Right atrium auricular region (tissue), 2 donors: ENCODE measurements at regions not wholly inside any gene's neighbourhood (a gene's known extent, or its start where the extent isn't known, plus 50 kb on each side); places are given as distances from the start of the nearest gene placed in this dataset.
"Not testable (repeated sequence)": the region's sequence is repeated elsewhere in the genome, so short reads cannot be mapped to it uniquely, and the experiment has no call there.

Experiments
- DNase-seq: peaks from one replicate; pipeline ENCODE4 v3.0.0-alpha.2; 2019; ENCODE audit warnings: low spot score
- H3K27ac ChIP-seq, 2 donors: fragments of 200-600 bp; sonication (generic); 1 replicate in 1 of 2; 2 replicates in 1 of 2; pipeline ENCODE4 v1.5.1; 2016 to 2019
- H3K27me3 ChIP-seq, 2 donors: fragments of 200-600 bp; sonication (generic); one replicate each; pipeline versions ENCODE4 v1.5.1 to v1.6.0; 2017 to 2019
- H3K36me3 ChIP-seq: fragments of 200-600 bp; sonication (generic); one replicate; pipeline ENCODE4 v1.5.1; 2016
- H3K4me1 ChIP-seq, 2 donors: fragments of 200-600 bp; sonication (generic); one replicate each; pipeline versions ENCODE4 v1.5.1 to v1.6.0; 2017 to 2019
- H3K4me3 ChIP-seq, 2 donors: fragments of 200-600 bp; sonication (generic); 1 replicate in 1 of 2; 2 replicates in 1 of 2; pipeline ENCODE4 v1.5.1; 2017 to 2019; ENCODE audit warnings: mild to moderate bottlenecking in 1 of 2, moderate library complexity in 1 of 2
- H3K9me3 ChIP-seq, 2 donors: fragments of 200-600 bp; sonication (generic); one replicate each; pipeline ENCODE4 v1.5.1; 2019
- CTCF ChIP-seq, 2 donors: fragments of 200-600 bp; sonication (generic); IDR thresholded peaks; one replicate each; pipeline ENCODE4 v1.5.1; 2019; ENCODE audit warnings: antibody characterized with exemption in 2 of 2

GRCh38 chr6:1445650-1446330 is 56.4 kb downstream of the FOXF2 start:
- Histone ChIP-seq H3K9me3 (peaks cover 0 to 5% of the 10 kb centered on the region in 2 donors), H3K27ac (no peak overlapping the region), H3K36me3 (no peaks in the 10 kb centered on the region), H3K4me1 (no peaks in the 10 kb centered on the region), H3K4me3 (no peak overlapping the region), H3K27me3 (no peaks in the 10 kb centered on the region)
- no peak for DNase-seq
- TF ChIP-seq CTCF (IDR thresholded peaks at IDR 0.05): no peak

GRCh38 chr6:1449896-1450295 is 60.5 kb downstream of the FOXF2 start:
- Histone ChIP-seq H3K9me3 (peaks cover 0 to 21% of the 10 kb centered on the region in 2 donors), H3K27ac (no peak overlapping the region), H3K4me3 (no peak overlapping the region), H3K27me3 (no peaks in the 10 kb centered on the region), H3K36me3 (no peaks in the 10 kb centered on the region), H3K4me1 (no peaks in the 10 kb centered on the region)
- TF ChIP-seq CTCF (IDR thresholded peaks at IDR 0.05): no peak
- no peak for DNase-seq

- no peak for TF ChIP-seq CTCF (IDR thresholded peaks at IDR 0.05)
- DNase-seq: no peak
- H3K4me1 ChIP-seq: no peaks in the 10 kb centered on the region
- H3K4me3 ChIP-seq: no peak overlapping the region
- peaks cover 0 to 21% of the 10 kb centered on the region in 2 donors for H3K9me3 ChIP-seq
- H3K27ac ChIP-seq: no peak overlapping the region
- H3K36me3 ChIP-seq: no peaks in the 10 kb centered on the region
- no peaks in the 10 kb centered on the region for H3K27me3 ChIP-seq
Observed at GRCh38 chr6:1453024-1453423, 63.6 kb downstream of the FOXF2 start.

- H3K36me3 ChIP-seq: not testable (repeated sequence)
Observed at GRCh38 chr6:1456816-1457215, 67.4 kb downstream of the FOXF2 start.

GRCh38 chr6:1461207-1461606 is 71.8 kb downstream of the FOXF2 start:
- Histone ChIP-seq H3K27ac (no peak overlapping the region), H3K27me3 (no peaks in the 10 kb centered on the region), H3K4me3 (no peak overlapping the region), H3K4me1 (no peaks in the 10 kb centered on the region), H3K9me3 (peaks cover 0 to 4% of the 10 kb centered on the region in 2 donors), H3K36me3 (no peaks in the 10 kb centered on the region)
- no peak for DNase-seq
- no peak for TF ChIP-seq CTCF (IDR thresholded peaks at IDR 0.05)

More at GRCh38 chr6:1456816-1457215, 67.4 kb downstream of the FOXF2 start:
- DNase-seq, H3K9me3 ChIP-seq, H3K4me3 ChIP-seq, H3K27me3 ChIP-seq, H3K27ac ChIP-seq, H3K4me1 ChIP-seq: not testable (repeated sequence)

- no peaks in the 10 kb centered on the region for H3K36me3 ChIP-seq
- H3K27me3 ChIP-seq: no peaks in the 10 kb centered on the region
- H3K27ac ChIP-seq: no peak overlapping the region
- no peak for DNase-seq
- TF ChIP-seq CTCF (IDR thresholded peaks at IDR 0.05): no peak
- peaks cover 0 to 4% of the 10 kb centered on the region in 2 donors for H3K9me3 ChIP-seq
- no peaks in the 10 kb centered on the region for H3K4me1 ChIP-seq
- H3K4me3 ChIP-seq: no peak overlapping the region
Observed at GRCh38 chr6:1461736-1462135, 72.4 kb downstream of the FOXF2 start.
